ENCODE measurements at regions not wholly inside any gene's neighbourhood (a gene's known extent, or its start where the extent isn't known, plus 50 kb on each side); places are given as distances from the start of the nearest gene placed in this dataset.
A peak's percentile ranks its signal among the peaks of the same experiment; 100 is the strongest.
"Not testable (repeated sequence)": the region's sequence is repeated elsewhere in the genome, so short reads cannot be mapped to it uniquely, and the experiment has no call there.

GRCh38 chr21:35206141-35207125, 157.3 kb upstream of the RUNX1 start:
- DNase-seq (ENCODE audit: low read depth) = peak; percentile 80

GRCh38 chr21:35204850-35205541, 155.9 kb upstream of the RUNX1 start:
- DNase-seq (ENCODE audit: low read depth) = peak; percentile 87

- DNase-seq (ENCODE audit: low read depth) = peak; percentile 67
Observed at GRCh38 chr21:35204125-35204524, 155.0 kb upstream of the RUNX1 start.

- DNase-seq (ENCODE audit: low read depth) = peak; percentile 95
Observed at GRCh38 chr21:35203093-35203977, 154.2 kb upstream of the RUNX1 start.

- peak; percentile 67 for DNase-seq (ENCODE audit: low read depth)
Observed at GRCh38 chr21:35202431-35202830, 153.3 kb upstream of the RUNX1 start.

- no peak for DNase-seq (ENCODE audit: low read depth)
Observed at GRCh38 chr21:35201799-35202198, 152.7 kb upstream of the RUNX1 start.

- DNase-seq (ENCODE audit: low read depth) = no peak
Observed at GRCh38 chr21:35201288-35201687, 152.2 kb upstream of the RUNX1 start.

- DNase-seq (ENCODE audit: low read depth) = no peak
Observed at GRCh38 chr21:35199733-35200015, 150.6 kb upstream of the RUNX1 start.

GRCh38 chr21:35198982-35199732, 150.1 kb upstream of the RUNX1 start:
- DNase-seq (ENCODE audit: low read depth) = no peak

- no peak for DNase-seq (ENCODE audit: low read depth)
Observed at GRCh38 chr21:35198565-35198964, 149.5 kb upstream of the RUNX1 start.

GRCh38 chr21:35197992-35198431, 148.9 kb upstream of the RUNX1 start:
- peak; percentile 100 for DNase-seq (ENCODE audit: low read depth)

GRCh38 chr21:35197191-35197590, 148.1 kb upstream of the RUNX1 start:
- peak; percentile 41 for DNase-seq (ENCODE audit: low read depth)

- no peak for DNase-seq (ENCODE audit: low read depth)
Observed at GRCh38 chr21:35196128-35196527, 147.0 kb upstream of the RUNX1 start.

GRCh38 chr21:35195232-35195631, 146.1 kb upstream of the RUNX1 start:
- DNase-seq (ENCODE audit: low read depth) = peak; percentile 96

GRCh38 chr21:35191754-35192153, 142.7 kb upstream of the RUNX1 start:
- no peak for DNase-seq (ENCODE audit: low read depth)

- no peak for DNase-seq (ENCODE audit: low read depth)
Observed at GRCh38 chr21:35191128-35191527, 142.0 kb upstream of the RUNX1 start.

- DNase-seq (ENCODE audit: low read depth) = peak; percentile 91
Observed at GRCh38 chr21:35190201-35190701, 141.1 kb upstream of the RUNX1 start.

GRCh38 chr21:35189077-35189863, 140.2 kb upstream of the RUNX1 start:
- DNase-seq (ENCODE audit: low read depth) = peak; percentile 59

GRCh38 chr21:35183389-35183788, 134.3 kb upstream of the RUNX1 start:
- not testable (repeated sequence) for DNase-seq (ENCODE audit: low read depth)

- DNase-seq (ENCODE audit: low read depth) = peak; percentile 96
Observed at GRCh38 chr21:35179990-35180540, 131.0 kb upstream of the RUNX1 start.

Data from M059J (cell line).